ENCODE measurements at regions not wholly inside any gene's neighbourhood (a gene's known extent, or its start where the extent isn't known, plus 50 kb on each side); places are given as distances from the start of the nearest gene placed in this dataset.

DNA sequence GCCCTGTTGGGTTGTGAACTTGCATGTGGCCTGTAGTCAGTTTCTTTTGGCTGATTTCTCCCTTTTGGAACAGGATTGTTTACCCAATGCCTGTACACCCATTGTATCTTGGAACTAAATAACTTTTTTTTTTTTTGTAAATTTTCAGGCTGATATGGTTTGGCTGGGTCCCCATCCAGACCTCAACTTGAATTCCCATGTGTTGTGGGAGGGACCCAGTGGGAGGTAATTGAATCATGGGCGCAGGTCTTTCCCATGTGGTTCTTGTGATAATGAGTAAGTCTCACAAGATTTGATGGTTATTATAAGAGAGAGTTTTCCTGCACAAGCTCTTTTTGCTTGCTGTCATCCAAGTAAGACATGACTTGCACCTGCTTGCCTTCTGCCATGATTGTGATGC, 253.8 kb upstream of the GBE1 start:
- H3K9ac ChIP-seq (ENCODE audit: insufficient read depth in 1 of 2, low read depth in 2 of 2, low read length in 2 of 2) = no peak overlapping the region
- no peaks in the 10 kb centered on the region for H4K20me1 ChIP-seq (replicated peaks; ENCODE audit: control insufficient read depth, insufficient read depth, low read length)
- intact Hi-C loops (cut with micrococcal nuclease) = no loop called here
- DNase-seq (ENCODE audit: extremely low read depth in 1 of 4, low spot score in 3 of 4) (no peak), FAIRE-seq (no peak), ATAC-seq (no peak)
- H2AFZ ChIP-seq (ENCODE audit: low read depth, low read length) = no peak overlapping the region
- no TSS peak for BruUV-seq (replicated peaks)
- H3K36me3 ChIP-seq (ENCODE audit: control insufficient read depth, insufficient read depth, low read length) = no peaks in the 10 kb centered on the region
- 0% methylated on average over 1 of the region's 1 CpG for WGBS (ENCODE audit: insufficient coverage, low coverage, missing lambda C conversion rate)
- H3K9me3 ChIP-seq (replicated peaks; ENCODE audit: control insufficient read depth, insufficient read depth, low read depth, low read length) = no peaks in the 10 kb centered on the region
- H3K9me1 ChIP-seq (ENCODE audit: control insufficient read depth, insufficient read depth, low read length) = no peaks in the 10 kb centered on the region
- no peaks in the 10 kb centered on the region for H3K4me1 ChIP-seq (replicated peaks in 1 of 2; ENCODE audit: control insufficient read depth in 2 of 2, insufficient read depth in 2 of 2, low read length in 2 of 2)
- no peak overlapping the region for H3K4me2 ChIP-seq (ENCODE audit: insufficient read depth, low read length)
- H3K27me3 ChIP-seq (ENCODE audit: control insufficient read depth in 2 of 2, insufficient read depth in 2 of 2, low read length in 2 of 2) = no peaks in the 10 kb centered on the region
- ChIA-PET POLR2A (no interaction called here), CTCF (ENCODE audit: low intra/inter-chr PET ratio) (no interaction called here)
- H3K79me2 ChIP-seq (ENCODE audit: control insufficient read depth, insufficient read depth, low read length) = no peaks in the 10 kb centered on the region
- in situ Hi-C loops (cut with MboI) = no loop called here
- TF ChIP-seq, protein P1, sequence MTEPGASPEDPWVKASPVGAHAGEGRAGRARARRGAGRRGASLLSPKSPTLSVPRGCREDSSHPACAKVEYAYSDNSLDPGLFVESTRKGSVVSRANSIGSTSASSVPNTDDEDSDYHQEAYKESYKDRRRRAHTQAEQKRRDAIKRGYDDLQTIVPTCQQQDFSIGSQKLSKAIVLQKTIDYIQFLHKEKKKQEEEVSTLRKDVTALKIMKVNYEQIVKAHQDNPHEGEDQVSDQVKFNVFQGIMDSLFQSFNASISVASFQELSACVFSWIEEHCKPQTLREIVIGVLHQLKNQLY (CRISPR knock-in tag; conservative IDR thresholded peaks at IDR 0.05) = no peak
- TF ChIP-seq, protein P2, sequence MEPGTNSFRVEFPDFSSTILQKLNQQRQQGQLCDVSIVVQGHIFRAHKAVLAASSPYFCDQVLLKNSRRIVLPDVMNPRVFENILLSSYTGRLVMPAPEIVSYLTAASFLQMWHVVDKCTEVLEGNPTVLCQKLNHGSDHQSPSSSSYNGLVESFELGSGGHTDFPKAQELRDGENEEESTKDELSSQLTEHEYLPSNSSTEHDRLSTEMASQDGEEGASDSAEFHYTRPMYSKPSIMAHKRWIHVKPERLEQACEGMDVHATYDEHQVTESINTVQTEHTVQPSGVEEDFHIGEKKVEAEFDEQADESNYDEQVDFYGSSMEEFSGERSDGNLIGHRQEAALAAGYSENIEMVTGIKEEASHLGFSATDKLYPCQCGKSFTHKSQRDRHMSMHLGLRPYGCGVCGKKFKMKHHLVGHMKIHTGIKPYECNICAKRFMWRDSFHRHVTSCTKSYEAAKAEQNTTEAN (CRISPR knock-in tag; IDR thresholded peaks at IDR 0.05) = no peak
- no peak for TF ChIP-seq BDP1 (IDR thresholded peaks at IDR 0.05; ENCODE audit: insufficient read depth, insufficient read length)
- no peak for TF ChIP-seq THRAP3 (IDR thresholded peaks at IDR 0.05; ENCODE audit: borderline replicate concordance)
- no peak overlapping the region for H3K4me3 ChIP-seq
- no peak overlapping the region for H3K27ac ChIP-seq (ENCODE audit: extremely low read depth, low read depth, low read length)

- no peaks in the 10 kb centered on the region for H3K9me3 ChIP-seq (replicated peaks; ENCODE audit: control insufficient read depth, insufficient read depth, low read depth, low read length)
- H3K9ac ChIP-seq (ENCODE audit: insufficient read depth in 1 of 2, low read depth in 2 of 2, low read length in 2 of 2) = no peak overlapping the region
- no peaks in the 10 kb centered on the region for H3K9me1 ChIP-seq (ENCODE audit: control insufficient read depth, insufficient read depth, low read length)
- H3K79me2 ChIP-seq (ENCODE audit: control insufficient read depth, insufficient read depth, low read length) = no peaks in the 10 kb centered on the region
- no peak overlapping the region for H2AFZ ChIP-seq (ENCODE audit: low read depth, low read length)
- FAIRE-seq (no peak), ATAC-seq (no peak), DNase-seq (ENCODE audit: extremely low read depth in 1 of 4, low spot score in 3 of 4) (no peak)
- intact Hi-C loops (cut with micrococcal nuclease) (no loop called here), in situ Hi-C loops (cut with MboI) (no loop called here)
- no peak overlapping the region for H3K27ac ChIP-seq (ENCODE audit: extremely low read depth, low read depth, low read length)
- BruUV-seq (replicated peaks) = no TSS peak
- CTCF ChIA-PET (ENCODE audit: low intra/inter-chr PET ratio) = no interaction called here
- POLR2A ChIA-PET = no interaction called here
- H4K20me1 ChIP-seq (replicated peaks; ENCODE audit: control insufficient read depth, insufficient read depth, low read length) = no peaks in the 10 kb centered on the region
- no peaks in the 10 kb centered on the region for H3K4me1 ChIP-seq (replicated peaks in 1 of 2; ENCODE audit: control insufficient read depth in 2 of 2, insufficient read depth in 2 of 2, low read length in 2 of 2)
- H3K4me2 ChIP-seq (ENCODE audit: insufficient read depth, low read length) = no peak overlapping the region
- no peak overlapping the region for H3K4me3 ChIP-seq
- H3K27me3 ChIP-seq (ENCODE audit: control insufficient read depth in 2 of 2, insufficient read depth in 2 of 2, low read length in 2 of 2) = no peaks in the 10 kb centered on the region
- no peaks in the 10 kb centered on the region for H3K36me3 ChIP-seq (ENCODE audit: control insufficient read depth, insufficient read depth, low read length)
- TF ChIP-seq SRSF1 (IDR thresholded peaks at IDR 0.05; ENCODE audit: low read depth, low read length) (no peak), FOSL1 (tag; conservative IDR thresholded peaks at IDR 0.05) (no peak), ZZZ3 (IDR thresholded peaks at IDR 0.05) (no peak), SREBF2 (CRISPR knock-in tag; IDR thresholded peaks at IDR 0.05) (no peak), SUPT5H (IDR thresholded peaks at IDR 0.05) (no peak), SMARCA4 (IDR thresholded peaks at IDR 0.05) (no peak), IRF2 (CRISPR knock-in tag; IDR thresholded peaks at IDR 0.05) (no peak), PRPF4 (IDR thresholded peaks at IDR 0.05; ENCODE audit: insufficient read depth, low read depth, low read length, poor library complexity, severe bottlenecking) (no peak), ZNF76 (CRISPR knock-in tag; IDR thresholded peaks at IDR 0.05; ENCODE audit: borderline replicate concordance) (no peak), HDAC8 (tag; IDR thresholded peaks at IDR 0.05) (no peak), NEUROD1 (IDR thresholded peaks at IDR 0.05; ENCODE audit: borderline replicate concordance, low read depth, low read length, partially characterized antibody) (no peak), SMARCB1 (IDR thresholded peaks at IDR 0.05; ENCODE audit: insufficient read length, low read depth) (no peak)
- TF ChIP-seq, protein P1 (CRISPR knock-in tag; conservative IDR thresholded peaks at IDR 0.05) = no peak
Measured at GRCh38 chr3:82012775-82013174, 251.3 kb upstream of the GBE1 start.
